ENCODE measurements at regions not wholly inside any gene's neighbourhood (a gene's known extent, or its start where the extent isn't known, plus 50 kb on each side); places are given as distances from the start of the nearest gene placed in this dataset.

- no peaks in the 10 kb centered on the region for H3K27me3 Mint-ChIP-seq (ENCODE audit: low read depth)
- TF ChIP-seq CTCF (IDR thresholded peaks at IDR 0.05; ENCODE audit: unreplicated experiment in 3 of 3): no peak
- H3K4me1 Mint-ChIP-seq: no peaks in the 10 kb centered on the region
- no peak overlapping the region for H3K27ac Mint-ChIP-seq
- H3K9me3 Mint-ChIP-seq: peaks cover 23% of the 10 kb centered on the region
- H3K36me3 Mint-ChIP-seq (ENCODE audit: low read depth): no peaks in the 10 kb centered on the region
- no peak overlapping the region for H3K4me3 Mint-ChIP-seq
These were observed 70.1 kb upstream of the HCCS start for GRCh38 chrX:11040996-11041395.

GRCh38 chrX:11050013-11050412, 61.1 kb upstream of the HCCS start:
- Mint-ChIP-seq H3K27me3 (ENCODE audit: low read depth) (no peaks in the 10 kb centered on the region), H3K4me1 (peaks cover 6% of the 10 kb centered on the region), H3K36me3 (ENCODE audit: low read depth) (no peaks in the 10 kb centered on the region), H3K27ac (no peak overlapping the region), H3K9me3 (peaks cover 21% of the 10 kb centered on the region), H3K4me3 (no peak overlapping the region)
- no peak for TF ChIP-seq CTCF (IDR thresholded peaks at IDR 0.05; ENCODE audit: unreplicated experiment in 3 of 3)

- H3K27ac Mint-ChIP-seq: no peak overlapping the region
- no peaks in the 10 kb centered on the region for H3K36me3 Mint-ChIP-seq (ENCODE audit: low read depth)
- H3K4me3 Mint-ChIP-seq: no peak overlapping the region
- peaks cover 16% of the 10 kb centered on the region for H3K9me3 Mint-ChIP-seq
- H3K4me1 Mint-ChIP-seq: peaks cover 6% of the 10 kb centered on the region
- TF ChIP-seq CTCF (IDR thresholded peaks at IDR 0.05; ENCODE audit: unreplicated experiment in 3 of 3): no peak
- H3K27me3 Mint-ChIP-seq (ENCODE audit: low read depth): no peaks in the 10 kb centered on the region
These were observed 57.8 kb upstream of the HCCS start for GRCh38 chrX:11053351-11053750.

GRCh38 chrX:11056322-11057176, 54.6 kb upstream of the HCCS start:
- peaks cover 18% of the 10 kb centered on the region for H3K9me3 Mint-ChIP-seq
- H3K27me3 Mint-ChIP-seq (ENCODE audit: low read depth): no peaks in the 10 kb centered on the region
- no peak overlapping the region for H3K4me3 Mint-ChIP-seq
- H3K4me1 Mint-ChIP-seq: peaks cover 6% of the 10 kb centered on the region
- no peaks in the 10 kb centered on the region for H3K36me3 Mint-ChIP-seq (ENCODE audit: low read depth)
- no peak overlapping the region for H3K27ac Mint-ChIP-seq
- TF ChIP-seq CTCF (IDR thresholded peaks at IDR 0.05; ENCODE audit: unreplicated experiment in 3 of 3): no peak

GRCh38 chrX:11059933-11060332, 51.2 kb upstream of the HCCS start:
- no peaks in the 10 kb centered on the region for H3K27me3 Mint-ChIP-seq (ENCODE audit: low read depth)
- TF ChIP-seq CTCF (IDR thresholded peaks at IDR 0.05; ENCODE audit: unreplicated experiment in 3 of 3): no peak

More at GRCh38 chrX:11059933-11060332, 51.2 kb upstream of the HCCS start:
- Mint-ChIP-seq H3K4me3 (no peak overlapping the region), H3K36me3 (ENCODE audit: low read depth) (no peaks in the 10 kb centered on the region), H3K27ac (no peak overlapping the region), H3K4me1 (peaks cover 5% of the 10 kb centered on the region), H3K9me3 (peaks cover 16% of the 10 kb centered on the region)

Data from nephron (organoid).